Keratinocyte (primary cell): ENCODE measurements at regions not wholly inside any gene's neighbourhood (a gene's known extent, or its start where the extent isn't known, plus 50 kb on each side); places are given as distances from the start of the nearest gene placed in this dataset.
A peak's percentile ranks its signal among the peaks of the same experiment; 100 is the strongest.

Experiments used
- CTCF ChIP-seq, 3 experiments: IDR thresholded peaks in 1 of 3; conservative IDR thresholded peaks in 1 of 3; optimal IDR thresholded peaks in 1 of 3; 2 replicates in 2 of 3; 3 replicates in 1 of 3; pipeline versions ENCODE3 to v1.5.1; 2011; ENCODE audit warnings: low read length in 3 of 3, mild to moderate bottlenecking in 3 of 3, moderate library complexity in 2 of 3, control low read depth in 1 of 3, inconsistent platforms in 1 of 3; ENCODE audit not compliant: insufficient read depth in 2 of 3; ENCODE audit errors: extremely low read depth in 1 of 3
- EZH2 ChIP-seq: IDR thresholded peaks from one replicate; pipeline ENCODE4 v1.6.1; 2012; ENCODE audit warnings: inconsistent platforms, mild to moderate bottlenecking, low read length, moderate library complexity

DNA sequence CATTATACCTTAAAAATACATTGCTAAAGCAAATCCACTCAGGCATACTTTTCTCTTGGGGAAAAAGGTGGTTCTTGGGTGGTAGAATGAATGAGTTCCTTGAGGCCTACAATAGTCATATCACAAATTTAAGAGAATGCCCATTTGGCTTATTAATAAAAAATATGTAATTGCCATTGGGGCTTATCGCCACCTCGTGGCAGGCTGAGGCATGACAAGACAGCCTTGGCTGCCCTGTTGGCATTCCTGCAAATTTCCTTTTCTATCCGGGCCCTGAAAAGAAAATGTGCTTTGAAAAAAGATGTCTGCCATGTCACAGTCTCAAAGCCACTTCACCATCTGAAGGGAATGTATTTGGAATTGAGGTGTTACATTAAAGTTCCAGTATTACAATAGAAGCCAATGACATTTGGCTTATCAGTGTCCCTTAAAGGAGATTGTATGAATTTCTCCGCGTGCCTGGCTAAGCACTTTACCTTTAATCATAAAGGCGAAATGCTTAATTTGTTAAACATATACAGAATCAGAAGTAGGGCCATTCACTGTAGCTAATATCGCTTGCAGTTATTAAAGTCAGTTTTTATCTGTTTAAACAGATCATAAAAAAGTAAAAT is 188.3 kb upstream of the ZFP64 start:
- TF ChIP-seq CTCF (optimal IDR thresholded peaks at IDR 0.05 in 1 of 3, IDR thresholded peaks at IDR 0.05 in 1 of 3, conservative IDR thresholded peaks at IDR 0.05 in 1 of 3; ENCODE audit: extremely low read depth in 1 of 3, insufficient read depth in 2 of 3, low read length in 3 of 3) (peak; percentile 75 to 88 (median 86)), EZH2 (no peak)
